GM21515 (cell line): ENCODE measurements at regions not wholly inside any gene's neighbourhood (a gene's known extent, or its start where the extent isn't known, plus 50 kb on each side); places are given as distances from the start of the nearest gene placed in this dataset.

Experiments
- ATAC-seq: cut with Tn5 transposase; IDR thresholded peaks from one replicate; pipeline ENCODE4 v1.9.1; 2021; ENCODE audit not compliant: unreplicated experiment

DNA sequence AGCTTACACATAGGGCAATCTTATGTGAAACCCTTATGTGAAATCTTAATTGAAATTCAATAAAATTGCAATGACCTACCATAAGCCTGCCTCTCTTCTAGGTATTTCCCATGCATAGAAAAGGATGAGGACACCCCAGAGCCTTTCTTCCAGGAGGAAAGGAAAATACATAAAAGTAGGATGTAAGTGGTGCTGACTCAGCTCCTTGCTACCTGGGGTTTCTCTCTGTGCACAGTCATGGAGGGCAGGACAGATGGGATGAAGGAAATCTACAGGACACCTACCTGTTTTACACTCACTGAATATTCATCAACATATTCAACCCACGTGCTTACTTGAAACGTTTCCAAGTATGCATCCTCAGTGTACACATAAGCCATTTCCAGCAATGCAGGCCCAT is 1299.2 kb upstream of the SLC10A2 start:
- ATAC-seq, result no peak

DNA sequence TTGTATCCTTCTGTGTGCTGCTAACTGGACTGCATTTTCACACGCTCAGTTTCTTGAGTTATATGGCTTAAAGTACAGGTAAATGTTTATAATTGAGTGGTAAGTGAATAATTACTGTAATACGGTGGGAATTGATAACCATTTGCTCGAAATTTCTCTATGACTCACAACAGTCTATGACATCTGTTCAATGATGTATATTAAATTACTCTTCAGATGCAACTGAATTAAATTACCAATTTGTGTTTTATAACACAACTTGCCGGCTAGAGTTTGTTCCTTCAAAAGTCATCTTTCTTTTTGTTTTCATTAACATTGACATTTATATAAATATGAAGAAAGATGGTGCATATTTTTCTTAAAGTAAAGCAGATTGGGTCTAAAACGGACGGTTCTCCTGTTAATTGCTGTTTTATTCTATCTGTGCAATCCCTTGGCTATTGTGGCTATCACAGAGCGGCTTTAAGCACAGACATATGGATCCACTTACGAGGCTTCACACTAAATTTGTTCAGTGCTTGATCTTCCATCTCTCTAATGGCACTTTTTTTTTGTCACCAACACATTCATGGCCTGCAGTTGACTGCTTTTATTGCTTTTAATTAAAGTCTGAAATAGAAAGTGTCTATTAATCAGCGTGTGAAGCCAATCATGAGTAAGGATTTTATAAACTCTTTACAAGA is 1291.6 kb upstream of the SLC10A2 start:
- no peak for ATAC-seq

DNA sequence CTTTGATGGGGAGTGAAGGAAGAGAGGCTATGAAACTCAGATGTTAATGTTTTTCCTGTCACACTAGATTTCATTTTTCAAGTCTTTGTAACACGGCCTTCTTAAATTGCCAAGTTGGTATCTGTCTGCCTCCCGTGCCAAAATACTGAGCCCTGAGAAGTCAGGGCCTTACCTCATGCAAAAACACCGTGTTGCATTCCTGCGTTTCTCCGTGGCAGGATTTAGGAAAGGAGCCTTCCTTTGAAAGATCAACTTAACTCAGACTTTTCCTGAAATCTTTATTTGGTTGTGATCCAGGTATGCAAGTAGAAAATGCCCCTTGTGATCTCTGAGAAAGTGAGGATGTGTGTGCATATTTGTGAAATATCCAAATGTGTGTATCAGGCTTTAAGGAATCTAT is 1291.0 kb upstream of the SLC10A2 start:
- ATAC-seq, result no peak

DNA sequence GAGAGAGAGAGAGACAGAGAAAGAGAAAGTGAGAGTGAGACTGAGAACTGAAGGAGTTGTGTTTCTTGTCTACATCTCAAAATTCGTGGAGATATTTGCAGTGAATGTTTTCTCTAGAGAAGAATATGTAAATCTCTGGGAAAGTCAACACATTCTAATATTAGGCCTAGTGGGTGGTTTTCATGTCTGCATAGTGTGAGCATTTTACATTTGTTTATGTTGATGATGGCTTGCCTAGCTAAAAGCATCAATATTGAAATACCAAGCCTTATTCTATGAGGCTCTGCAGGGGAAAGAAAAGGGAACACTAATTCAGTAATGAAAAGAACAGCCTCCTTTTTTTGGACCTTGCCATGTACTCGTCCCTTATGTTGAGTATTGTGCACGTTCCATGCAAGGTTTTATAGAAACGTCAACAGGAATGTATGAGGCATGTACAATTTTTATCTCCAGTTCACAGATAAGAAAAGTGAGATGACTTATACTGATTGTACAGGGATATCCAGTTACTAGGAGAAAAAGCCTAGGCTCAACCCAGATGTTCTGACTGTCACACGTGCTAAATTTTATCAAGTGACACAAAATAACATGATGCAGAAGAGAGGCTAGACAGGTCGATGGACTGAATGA is 1288.9 kb upstream of the SLC10A2 start:
- ATAC-seq, result no peak

DNA sequence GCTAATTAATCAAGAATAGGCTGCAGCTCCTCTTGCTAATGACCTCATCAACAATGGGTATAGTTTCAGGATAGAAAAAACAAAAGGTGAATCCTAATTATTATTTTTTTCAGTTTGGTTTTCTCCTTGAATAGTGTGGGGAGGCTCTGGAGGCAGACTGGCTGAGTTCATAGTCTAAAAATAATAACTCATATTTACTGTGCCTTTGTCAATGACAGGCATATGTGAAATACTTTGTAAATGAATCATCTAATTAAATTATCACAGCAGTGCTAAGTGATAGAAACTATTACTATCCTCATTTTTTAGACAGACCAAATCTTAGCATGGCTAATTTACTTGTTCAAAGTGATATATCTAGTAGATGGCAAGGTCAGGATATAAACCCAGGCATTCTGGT is 1261.0 kb upstream of the SLC10A2 start:
- no peak for ATAC-seq

DNA sequence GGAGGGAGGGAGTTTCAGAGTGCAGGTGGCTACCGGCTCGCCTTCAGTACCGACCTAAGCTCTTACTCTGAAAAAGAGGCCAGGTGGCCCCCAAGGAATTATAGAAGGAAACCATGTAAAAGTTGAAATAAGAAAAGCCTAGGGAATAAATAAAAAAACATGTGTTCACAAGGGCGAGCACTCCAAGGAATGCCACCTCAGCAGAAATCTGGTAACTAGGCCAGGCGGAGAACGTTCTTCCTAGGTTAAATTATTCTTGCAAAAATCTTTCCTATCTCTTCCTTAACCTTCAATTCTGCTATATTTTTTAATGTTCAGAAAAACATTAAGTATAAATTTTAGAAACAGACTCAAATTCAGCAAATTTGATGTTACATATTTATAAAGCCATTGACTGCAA is 1260.3 kb upstream of the SLC10A2 start:
- no peak for ATAC-seq

DNA sequence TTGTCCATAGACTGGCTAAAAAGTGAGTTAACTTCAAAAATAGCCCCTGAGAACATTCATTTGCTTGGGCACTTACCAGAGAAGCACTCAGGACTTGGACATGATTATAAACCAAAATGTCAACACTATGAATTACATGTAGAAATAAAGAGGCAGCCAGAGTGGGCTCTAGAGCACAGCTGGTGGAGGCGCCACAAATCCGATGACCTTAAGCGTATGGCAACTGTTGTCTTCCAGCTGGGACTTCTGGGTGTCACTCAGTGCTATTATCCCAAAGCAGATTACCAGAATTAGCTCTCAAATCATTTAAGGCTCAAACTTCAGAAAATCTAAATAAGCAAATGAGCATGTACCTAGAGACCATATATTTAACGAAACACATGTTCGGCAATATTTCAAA is 1255.5 kb upstream of the SLC10A2 start:
- no peak for ATAC-seq

DNA sequence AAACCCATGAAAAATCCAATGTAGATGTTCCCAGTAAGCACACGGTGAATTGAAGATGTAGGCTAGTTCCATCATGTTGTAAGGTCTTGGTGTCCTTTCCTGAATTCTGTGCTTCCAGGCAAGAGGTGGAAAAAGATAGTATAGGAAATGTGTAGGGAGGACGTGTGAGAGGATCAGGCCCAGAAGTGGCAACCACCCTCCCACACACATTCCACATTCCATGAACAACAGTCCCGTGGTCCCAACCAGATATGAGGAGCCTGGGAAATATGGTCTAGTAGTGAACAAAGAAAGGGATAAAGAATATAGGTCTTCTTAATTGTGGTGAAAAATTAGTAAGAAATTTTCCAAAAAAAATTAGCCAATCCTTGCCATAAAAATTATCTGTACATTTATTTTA is 1254.2 kb upstream of the SLC10A2 start:
- no peak for ATAC-seq

DNA sequence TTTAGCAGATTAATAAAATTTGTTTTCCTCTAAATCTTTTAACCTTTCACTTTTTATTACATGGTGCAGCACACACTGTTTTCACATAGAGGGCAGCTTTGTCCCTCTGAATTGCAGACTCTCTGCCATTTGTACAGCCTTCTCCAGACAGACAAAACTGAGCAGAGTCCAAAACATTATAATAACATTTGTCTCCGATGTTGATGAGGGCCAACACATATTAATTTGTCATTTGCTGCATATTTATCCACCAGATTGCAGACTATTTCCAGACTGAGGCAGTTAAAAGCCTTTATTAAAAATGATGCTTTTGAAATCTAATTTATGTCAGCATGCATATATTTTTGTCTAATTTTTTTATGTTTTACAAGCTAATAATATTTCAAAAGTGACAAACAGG is 1251.9 kb upstream of the SLC10A2 start:
- no peak for ATAC-seq

DNA sequence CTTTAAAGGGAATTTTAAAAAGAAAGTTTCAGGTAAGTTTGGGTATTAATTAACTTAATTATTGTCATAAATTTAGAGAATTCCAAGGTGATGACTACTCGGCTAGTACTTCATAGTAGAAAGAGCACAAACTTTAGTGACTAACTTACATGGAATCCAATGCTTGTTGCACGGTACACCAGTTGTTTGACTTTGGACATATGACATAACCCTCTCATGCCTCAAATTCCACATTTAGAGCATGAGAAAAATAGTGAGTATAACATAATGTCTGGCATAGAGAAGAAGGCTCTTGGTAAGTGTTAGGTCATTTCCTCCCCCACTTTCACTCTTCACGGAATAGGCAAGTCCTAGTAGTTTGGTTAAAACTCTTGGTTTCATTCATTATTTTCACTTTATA is 1249.4 kb upstream of the SLC10A2 start:
- ATAC-seq, result no peak

DNA sequence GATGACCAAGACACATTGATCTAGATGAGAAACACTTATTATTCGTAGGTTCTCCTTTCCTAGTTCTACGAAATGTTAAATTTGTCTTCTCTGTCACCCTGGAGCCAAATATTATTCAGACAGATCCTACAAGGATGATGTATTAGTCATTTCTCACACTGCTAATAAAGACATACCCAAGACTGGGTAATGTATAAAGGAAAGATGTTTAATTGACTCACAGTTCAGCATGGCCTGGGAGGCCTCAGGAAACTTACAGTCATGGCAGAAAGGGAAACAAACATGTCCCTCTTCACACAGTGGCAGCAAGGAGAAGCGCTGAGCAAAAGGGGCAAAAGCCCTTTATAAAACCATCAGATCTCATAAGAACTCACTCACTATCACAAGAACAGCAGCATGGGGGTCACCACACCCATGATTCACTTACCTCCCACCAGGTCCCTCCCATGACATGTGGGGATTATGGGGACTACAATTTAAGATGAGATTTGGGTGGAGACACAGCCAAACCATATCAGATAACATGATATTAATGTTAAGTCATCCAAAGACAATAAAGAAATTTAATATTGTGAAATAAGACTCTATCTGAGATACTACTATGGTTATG is 1248.8 kb upstream of the SLC10A2 start:
- no peak for ATAC-seq

DNA sequence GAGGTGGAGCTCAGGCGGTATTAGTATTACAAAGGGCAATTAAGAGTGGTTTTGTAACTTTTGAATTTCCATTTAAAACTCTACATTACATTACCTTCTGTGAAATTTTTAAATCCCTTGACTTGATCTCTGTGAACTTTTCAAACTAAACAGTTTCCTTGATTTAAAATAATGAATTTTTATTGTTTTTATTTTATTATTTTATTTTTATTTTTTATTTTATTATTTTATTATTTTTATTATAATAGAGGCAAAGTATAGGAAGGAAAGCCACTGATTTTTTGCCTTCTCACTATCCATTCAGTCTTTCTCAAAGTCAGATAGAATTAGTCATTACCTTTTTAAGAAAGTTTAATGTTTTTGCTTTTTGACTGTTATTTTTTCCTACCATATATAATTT is 1248.1 kb upstream of the SLC10A2 start:
- no peak for ATAC-seq

DNA sequence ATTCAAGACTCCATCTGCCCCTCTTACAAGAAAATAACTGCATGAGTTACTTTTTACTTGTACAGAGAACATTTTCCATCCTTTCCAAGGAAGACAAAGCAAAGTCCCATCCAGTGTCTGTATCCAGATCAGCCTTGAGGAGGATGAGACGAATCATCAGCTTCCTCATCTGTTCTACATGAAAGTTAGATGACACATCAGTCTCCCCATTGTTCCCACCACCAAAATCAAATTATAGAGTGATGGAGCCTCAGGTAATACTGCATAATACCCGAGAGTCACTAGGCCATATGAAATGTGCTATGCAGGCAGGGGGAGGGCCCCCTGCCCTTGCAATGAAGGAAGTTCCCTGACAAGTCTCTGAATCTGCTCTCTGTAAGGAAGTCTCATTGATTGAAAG is 1244.6 kb upstream of the SLC10A2 start:
- ATAC-seq, result no peak

DNA sequence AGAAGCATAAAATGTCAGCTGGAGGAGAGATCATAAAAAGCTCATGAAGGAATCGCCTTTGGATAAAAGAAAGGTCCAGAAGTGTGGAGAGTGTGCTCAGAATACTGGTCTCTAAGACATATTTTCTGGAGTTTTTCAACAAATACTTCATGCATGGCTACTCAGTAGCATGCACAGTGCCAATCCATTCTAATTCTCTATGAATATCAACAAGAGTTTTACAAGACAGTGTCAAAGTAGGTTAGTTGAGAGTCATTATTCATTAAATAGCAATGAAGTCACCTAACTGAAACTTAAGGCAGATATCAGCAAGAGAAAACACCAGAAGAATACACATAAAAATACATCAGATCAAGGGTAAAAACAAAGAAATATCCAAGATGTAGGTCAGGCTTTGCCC is 1243.2 kb upstream of the SLC10A2 start:
- no peak for ATAC-seq

DNA sequence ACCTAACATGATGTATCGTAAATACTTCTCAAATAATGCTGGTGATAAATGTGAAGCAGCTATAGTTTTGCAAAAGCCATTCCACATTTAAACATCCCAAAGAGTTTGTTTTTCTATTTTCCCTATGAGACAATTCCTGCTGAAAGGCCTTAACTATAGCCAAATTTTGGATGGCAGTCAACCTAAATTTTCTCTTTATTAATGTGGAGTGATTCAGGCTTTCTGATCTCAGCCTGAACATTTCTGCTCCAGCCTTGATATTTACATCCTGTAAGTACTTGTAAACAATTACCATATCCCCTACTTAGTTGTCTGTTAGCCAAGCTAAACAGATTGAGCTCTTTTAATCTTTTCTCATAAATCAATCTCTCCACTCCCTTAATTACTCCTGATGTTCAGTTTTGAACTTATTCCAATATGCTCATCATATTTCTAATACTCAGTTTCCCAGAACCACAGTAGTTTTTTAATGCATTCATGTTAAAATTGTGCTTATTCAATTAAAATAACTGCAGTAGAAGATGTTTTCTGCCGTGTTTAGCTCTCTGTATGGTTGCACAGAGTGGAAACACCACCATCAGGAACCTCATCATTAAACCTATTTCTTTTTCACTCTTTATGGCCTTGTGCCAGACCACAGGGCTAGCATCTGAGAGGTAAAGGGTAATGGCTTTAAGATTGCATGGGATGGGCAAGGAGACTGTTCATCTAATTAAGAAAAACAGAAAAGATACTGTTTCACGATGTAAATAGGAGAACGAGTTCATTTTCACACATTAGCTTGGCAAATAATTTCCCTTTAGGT is 1235.2 kb upstream of the SLC10A2 start:
- ATAC-seq, result no peak

DNA sequence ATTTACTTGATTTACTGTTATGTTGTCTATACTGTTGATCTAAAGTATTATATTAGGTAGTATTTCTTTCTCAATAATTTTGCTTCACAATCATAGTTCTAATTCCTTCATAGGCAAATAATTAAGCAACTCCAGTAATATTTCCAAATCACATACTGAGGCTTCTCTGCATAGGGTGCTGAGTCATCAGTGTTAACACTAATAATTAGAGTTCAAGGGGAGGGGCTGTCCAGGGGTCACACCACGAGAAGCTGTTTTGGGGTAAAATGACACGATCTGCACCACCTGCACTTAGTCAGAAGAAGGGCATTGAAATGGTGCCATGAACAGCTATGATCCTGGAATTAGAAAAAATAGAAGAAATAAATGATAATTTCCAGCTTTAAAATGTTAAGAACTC is 1230.9 kb upstream of the SLC10A2 start:
- ATAC-seq, result no peak

DNA sequence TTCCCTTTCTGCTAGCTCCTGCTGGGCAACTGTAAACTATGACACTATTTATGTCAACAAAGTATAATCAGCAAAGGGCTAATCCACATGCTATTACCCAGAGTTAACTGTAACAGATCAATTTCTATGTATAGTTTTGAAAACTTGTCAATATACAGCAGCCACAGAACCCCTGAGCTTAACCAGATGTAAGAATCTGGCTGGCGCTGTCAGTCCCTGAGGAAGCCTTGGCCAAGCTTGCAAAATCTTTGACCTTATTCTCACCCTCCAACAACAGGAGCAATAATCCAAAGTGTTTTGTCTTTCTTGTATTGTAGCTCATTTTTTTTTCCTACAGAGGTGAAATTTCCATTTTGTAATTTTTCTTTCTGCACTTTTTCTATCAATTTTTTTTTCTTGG is 1230.1 kb upstream of the SLC10A2 start:
- no peak for ATAC-seq

DNA sequence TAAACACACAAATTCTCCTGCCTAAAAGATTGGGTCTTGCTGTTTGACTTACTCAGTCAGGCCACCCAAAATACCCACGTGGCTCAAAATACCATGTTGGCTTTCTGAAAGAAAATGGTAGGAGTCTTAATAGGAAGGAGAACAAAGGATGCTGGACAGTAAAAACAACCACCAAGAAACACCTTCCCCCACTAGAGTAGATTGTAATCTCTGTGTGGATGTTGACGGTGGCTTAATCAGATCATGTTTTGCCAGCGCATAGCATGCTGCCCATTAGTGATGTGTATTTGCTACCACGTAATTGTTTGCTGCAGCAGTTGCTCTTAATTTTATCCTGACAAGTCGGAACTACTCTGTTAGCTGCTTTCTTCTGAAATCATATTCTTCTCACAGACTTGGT is 1229.3 kb upstream of the SLC10A2 start:
- ATAC-seq, result no peak

DNA sequence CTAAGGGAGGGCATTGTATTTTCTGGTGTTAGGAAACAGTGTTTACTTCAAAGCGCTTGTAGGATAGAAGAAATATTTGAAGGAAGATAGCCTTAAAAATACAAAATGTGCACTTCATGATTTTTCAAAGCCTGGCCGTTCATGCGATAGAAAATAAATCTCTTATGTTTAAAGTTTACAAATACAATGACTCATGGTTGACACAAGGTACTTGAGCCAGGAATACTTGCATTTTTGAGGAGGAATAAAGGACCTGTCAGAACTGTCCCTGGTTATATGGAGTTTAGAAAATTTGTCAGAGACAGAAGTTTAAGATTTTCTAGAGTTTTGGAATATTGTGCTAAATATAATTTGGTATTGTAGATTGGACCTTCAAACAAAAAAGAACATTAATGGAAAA is 1223.2 kb upstream of the SLC10A2 start:
- ATAC-seq, result no peak

DNA sequence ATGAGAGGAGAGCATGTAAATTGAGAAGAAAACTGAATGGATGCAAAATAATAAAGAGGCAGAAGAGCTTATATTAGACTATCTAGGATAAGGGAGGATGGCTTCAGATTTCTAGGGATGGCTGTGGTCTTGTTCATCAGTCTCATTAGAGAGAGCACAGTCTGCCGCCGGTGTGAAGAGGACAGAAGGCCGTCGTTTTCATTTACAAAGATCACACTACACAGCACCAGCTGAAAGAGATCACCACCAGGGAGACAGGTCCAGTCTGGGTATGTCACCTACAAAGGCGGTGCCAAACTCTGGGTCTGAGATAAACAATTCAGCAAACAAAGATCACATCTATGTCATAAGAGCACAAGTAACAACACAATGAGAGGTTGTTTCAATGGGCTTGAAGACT is 1222.3 kb upstream of the SLC10A2 start:
- ATAC-seq, result no peak

DNA sequence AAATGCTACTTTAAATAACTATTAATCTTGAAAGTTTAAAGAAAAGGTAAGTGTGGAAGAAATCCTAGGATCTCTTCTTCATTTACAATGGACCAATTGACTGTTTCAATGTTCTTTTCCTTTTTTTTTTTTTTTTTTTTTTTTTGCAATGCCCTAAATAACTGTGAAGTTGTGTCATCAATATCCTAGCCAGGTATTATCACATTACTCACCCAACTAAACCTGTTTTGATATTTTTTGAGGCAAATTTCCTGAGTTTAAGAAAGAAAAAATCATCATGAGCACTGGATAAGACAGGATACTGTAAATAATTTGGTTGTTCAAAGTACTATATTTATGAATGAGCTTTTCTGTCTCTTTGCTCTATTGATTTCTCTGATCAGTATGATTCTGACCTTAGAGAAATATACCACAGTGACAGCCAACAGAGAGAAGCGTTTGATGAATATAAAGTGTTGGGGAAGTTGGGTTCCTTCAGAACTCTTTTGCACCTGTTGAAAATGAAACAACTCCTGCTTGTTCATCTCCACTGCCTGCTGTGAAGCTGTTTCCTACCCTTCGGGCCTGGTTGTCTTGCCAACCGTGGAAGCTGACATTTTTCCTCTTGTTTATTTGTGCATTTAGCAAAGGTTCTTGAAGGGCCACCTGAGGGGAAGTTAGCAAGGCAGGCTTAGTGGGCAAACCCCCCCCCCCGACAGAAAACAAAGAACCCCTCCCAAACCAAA is 1220.5 kb upstream of the SLC10A2 start:
- no peak for ATAC-seq
